HG02678 (cell line): ENCODE measurements at regions not wholly inside any gene's neighbourhood (a gene's known extent, or its start where the extent isn't known, plus 50 kb on each side); places are given as distances from the start of the nearest gene placed in this dataset.
"Not testable (repeated sequence)": the region's sequence is repeated elsewhere in the genome, so short reads cannot be mapped to it uniquely, and the experiment has no call there.

Experiments
- ATAC-seq: cut with Tn5 transposase; IDR thresholded peaks from one replicate; pipeline ENCODE4 v1.9.1; 2021; ENCODE audit warnings: mild to moderate bottlenecking, moderate library complexity; ENCODE audit not compliant: unreplicated experiment

DNA sequence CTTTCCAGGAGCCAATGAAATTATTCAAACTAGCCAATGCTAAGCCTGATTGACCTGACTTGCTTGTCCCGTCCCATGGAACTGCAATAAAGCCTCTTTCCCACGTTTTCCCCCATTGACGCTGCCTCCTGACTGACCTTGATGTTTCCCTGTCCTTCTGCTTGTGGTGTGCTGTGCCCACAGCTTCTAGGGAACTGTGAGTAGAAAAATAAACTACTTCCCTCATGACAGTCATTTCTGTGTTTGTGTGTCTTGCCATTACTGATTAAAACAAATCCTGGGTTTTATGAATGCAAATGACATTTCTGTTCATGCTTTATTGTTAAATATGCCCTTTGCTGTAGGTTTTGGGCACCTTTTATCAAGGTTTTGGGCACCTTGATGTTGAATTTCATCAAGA lies 91.3 kb upstream of the ABI1 start:
- ATAC-seq: no peak

DNA sequence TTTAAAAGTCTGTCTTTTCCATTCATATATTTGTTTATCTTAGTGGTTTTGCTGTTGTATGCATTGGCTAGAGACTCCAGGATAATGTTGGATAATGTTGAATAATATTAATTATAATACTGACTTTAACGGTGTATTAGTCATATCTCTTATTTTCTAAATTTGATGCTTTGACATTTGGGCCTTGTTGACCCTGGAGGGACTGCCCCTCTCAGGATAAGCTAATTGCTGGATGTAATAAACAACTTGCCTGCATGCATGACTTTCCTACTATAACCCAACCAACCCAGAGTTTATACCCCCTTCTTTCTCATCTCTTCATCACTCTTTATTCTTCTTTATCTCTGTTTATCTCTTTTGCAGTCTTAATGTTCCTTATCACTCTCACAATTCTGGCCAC lies 90.9 kb upstream of the ABI1 start:
- no peak for ATAC-seq

DNA sequence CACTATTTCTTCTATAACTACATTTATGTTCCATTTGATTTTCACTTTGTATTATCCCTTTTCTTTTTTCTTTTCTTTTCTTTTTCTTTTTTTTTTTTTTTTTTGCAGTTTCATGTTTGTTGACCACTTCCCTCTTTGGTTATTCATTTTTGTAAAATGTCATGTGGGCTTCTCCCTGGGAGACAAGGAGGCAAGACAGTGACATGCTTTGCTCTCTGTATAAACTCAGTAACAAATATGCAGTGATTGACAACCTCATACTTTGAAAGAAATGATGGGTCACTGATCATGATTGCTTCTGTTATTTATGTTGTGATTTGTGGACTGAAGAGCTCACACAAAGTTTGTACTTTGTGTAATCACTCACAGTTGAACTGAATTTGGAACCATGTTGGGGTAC lies 90.2 kb upstream of the ABI1 start:
- peak; percentile 56 for ATAC-seq

DNA sequence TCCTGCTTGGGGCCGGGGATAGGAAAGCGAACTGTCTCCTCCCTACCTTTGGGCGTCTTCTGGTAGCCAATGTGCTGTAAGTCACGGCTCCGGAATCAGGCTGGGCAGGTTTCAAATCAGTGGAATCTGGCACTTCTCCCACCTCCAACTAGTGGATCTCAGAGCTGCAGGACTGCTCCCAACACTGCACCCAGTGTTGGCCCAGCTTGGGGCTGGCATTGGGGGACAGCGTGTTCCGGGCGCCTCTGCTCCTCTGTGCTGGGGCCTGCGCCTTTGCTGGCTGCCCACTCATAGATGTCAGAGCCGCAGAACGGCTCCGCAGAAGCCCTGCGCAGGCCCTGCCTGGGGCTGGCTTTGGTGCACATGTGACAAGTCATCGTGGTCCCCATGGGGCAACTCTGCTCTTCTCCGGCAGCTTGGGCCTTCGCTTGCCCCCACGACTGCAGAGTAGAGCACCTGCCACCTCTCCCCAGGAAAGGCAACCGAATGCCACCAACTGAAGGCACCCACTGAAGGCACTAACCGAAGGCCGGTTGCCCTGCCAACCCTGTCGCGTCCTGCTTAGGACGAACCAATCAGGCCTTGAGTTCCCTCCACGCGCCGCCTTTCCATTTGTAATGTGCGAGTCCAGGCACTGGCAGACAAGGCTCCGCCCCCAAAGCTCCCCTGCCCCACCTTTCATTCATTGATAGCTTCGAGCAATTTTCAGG lies 85.5 kb upstream of the ABI1 start:
- ATAC-seq: no peak

DNA sequence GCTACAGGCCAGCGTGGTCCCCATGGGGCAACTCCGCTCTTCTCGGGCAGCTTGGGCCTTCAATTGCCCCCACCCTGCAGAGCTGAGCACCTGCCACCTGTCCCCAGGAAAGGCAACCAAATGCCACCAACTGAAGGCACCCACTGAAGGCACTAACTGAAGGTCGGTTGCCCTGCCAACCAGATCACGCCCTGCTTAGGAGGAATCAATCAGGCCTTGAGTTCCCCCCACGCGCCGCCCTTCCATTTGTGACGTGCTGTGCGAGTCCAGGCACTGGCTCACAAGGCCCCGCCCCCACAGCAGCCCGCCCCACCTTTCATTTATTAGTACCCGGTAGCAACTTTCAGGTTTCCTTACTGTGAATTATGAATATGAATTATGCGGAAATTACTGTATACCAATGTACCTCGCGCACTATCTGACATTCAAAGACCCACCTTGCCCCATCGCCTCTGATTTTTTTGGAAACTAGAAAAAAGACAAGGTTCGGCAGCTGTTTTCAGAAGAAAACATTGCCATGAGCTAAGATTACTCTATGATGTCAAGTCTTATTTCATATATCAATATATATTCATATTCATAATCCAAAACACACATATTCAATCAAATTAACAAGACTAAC lies 83.6 kb upstream of the ABI1 start:
- ATAC-seq: no peak

DNA sequence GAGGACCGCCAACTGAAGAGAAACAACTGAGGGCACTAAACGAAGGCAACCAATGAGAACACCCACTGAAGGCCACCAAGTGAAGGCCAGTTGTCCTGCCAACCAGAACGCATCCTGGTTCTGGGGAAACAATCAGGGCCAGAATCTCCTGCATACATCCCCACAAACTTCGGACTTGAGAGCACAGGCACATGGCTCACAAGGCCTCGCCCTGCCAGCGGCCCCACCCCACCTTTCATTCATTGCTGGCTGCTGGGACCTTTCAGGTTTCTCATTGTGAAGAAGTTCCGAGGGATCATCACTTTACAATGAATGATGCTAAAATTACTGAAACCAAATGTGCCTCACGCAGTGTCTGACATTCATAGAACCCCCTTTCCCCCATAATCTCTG lies 79.2 kb upstream of the ABI1 start:
- ATAC-seq: no peak

DNA sequence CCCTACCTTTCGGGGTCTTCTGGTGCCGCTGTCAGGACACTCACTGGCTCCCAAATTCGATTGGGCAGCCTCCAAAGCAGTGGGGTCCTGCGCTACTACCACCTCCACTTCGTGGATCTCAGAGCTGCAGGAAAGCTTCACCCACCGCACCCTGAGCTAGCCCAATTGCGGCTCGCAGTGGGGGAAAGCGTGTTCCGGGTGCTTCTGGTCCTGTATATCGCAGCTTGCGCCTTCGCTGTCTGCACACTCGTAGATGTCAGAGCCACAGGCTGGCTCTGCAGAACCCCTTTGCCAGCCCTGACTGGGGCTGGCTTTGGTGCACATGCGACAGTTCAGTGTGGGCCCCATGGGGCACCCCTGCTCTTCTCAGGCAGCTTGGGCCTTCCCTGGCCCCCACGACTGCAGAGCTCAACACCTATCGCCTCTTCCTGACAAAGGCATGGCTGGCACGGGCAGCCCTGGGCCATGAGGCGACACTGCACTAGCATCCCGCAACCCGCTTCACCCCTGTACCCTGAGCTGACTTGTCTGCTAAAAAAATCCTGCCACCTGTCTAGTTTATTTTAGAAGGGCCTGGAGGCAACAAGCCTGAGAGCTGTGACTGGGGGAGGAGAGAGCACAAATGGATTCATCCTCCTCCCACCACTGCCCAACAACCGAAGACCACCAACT lies 78.7 kb upstream of the ABI1 start:
- ATAC-seq: no peak

DNA sequence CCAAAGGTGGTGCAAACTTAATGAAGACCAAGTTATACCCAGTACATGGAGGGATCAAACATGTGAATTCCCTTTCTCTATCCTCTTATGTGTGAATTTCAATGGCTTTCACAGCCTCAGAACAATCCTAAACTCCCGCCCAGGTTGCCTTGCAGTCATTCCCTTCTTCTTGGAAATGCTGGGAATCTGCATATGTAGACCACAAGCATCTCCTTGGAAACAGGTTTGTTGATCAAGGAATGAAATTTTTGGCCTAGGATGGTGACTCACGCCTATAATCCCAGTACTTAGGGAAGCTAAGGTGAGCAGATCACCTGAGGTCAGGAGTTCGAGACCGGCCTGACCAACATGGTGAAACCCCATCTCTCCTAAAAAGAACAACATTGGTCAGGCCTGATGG lies 77.8 kb upstream of the ABI1 start:
- no peak for ATAC-seq

DNA sequence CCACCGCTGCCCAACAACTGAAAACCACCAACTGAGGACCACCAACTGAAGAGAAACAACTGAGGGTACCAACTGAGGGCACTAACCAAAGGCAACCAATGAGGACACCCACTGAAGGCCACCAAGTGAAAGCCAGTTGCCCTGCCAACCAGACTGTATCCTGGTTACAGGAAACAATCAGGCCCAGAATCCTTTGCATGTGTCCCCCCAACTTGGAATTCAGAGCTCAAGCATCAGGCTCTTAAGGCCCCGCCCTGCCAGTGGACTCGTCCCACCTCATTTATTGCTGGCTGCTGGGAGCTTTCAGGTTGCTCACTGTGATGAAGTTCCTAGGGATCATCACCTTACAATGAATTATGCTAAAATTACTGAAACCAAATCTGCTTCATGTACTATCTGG lies 76.6 kb upstream of the ABI1 start:
- no peak for ATAC-seq

DNA sequence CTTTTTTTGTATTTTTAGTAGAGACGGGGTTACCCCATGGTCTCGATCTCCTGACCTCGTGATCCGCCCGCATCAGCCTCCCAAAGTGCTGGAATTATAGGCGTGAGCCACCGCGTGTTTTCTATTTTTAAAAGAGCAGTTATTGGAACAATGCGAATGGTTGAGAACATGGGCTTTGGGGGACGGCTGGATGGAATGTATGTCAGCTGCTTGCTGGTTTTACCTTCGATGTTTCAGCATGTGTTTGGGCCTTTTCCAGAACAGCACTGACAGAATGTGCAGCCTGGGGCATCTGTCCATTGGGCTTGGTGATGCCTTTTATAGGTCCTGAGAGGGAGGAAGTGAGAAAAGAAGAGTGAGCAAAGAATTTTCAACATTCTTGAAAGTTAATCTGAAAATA lies 73.4 kb upstream of the ABI1 start:
- ATAC-seq: not testable (repeated sequence)

DNA sequence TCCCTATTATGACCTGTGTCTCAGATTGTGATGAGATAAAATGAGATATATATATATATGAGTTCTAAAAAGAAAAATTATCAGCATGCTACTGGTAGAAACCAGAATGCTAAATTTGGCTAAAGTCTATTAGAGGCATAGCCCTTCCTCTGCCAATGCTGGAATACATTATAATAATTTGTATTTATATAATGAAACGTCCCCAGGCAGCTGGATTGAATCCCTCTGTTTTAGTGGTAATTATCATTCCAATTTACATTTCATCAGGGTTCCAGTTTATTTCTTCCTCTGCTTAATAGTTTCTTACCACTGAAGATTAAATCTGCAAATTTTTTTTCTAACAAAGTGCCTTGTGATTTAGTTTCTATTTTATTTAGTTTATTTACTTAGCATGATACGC lies 71.8 kb upstream of the ABI1 start:
- ATAC-seq: no peak

DNA sequence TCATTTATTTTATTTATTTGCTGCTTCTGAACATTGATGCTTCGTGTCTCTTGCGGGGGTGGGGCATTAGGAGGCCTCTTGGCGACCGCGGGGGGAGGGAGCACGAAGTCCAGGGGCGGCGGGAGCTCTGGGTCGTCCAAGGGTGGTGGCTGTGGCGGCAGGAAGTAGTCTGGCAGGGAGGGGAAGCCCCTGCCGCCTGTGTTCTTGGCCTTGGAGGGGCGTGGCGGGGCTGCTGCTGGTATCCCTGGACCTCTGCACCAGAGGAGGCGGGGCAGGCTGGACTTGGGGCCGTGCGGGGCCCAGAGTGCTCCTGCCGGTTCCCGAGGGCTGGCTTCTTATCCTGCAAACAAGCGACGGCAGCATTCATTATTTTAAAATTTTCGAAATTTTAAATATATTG lies 70.5 kb upstream of the ABI1 start:
- ATAC-seq: peak; percentile 99

DNA sequence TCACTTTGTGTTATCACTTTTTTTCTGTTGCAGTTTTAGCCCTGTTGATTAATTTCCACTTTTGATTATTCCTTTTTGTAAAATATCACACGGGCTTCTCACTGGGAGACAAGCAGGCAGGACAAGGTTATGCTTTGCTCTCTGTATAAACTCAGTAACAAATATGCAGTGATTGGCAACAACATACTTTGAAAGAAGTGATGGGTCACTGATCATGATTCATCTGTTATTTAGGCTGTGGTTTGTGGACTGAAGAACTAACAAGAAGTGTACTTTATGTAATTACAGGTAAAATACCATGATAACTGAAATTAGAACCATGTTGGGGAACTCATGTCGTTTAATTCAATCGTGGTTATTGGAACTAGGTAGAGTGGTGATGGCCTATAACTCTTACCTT lies 62.1 kb upstream of the ABI1 start:
- not testable (repeated sequence) for ATAC-seq

DNA sequence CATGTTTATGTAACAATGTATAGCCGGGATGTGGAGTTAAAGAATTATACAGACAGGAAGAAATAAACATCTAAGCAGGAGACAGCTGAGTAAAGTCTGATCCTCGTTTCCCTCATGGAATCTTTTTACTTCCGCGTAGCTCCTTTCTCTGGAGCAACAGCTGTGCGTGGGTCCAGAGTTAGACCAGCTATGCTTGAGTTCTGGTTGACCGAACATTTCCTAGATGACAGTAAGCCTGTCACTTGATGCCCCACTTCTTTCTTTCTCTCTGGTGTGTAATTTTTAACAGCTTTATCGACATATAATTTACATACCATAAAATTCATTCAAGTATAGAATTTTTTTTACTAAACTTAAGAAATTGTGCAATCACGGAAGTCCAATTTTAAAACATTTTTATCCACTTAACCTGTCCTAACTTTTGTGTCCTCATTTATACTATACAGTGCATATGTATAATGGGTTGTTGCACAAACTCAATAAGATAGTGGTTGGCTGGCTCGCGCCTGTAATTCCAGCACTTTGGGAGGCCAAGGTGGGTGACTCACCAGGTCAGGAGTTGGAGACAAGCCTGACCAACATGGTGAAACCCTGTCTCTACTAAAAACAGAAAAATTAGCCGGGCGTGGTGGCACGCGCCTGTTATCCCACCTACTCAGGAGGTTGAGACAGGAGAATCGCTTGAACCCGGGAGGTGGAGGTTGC lies 58.5 kb upstream of the ABI1 start:
- ATAC-seq: not testable (repeated sequence)

DNA sequence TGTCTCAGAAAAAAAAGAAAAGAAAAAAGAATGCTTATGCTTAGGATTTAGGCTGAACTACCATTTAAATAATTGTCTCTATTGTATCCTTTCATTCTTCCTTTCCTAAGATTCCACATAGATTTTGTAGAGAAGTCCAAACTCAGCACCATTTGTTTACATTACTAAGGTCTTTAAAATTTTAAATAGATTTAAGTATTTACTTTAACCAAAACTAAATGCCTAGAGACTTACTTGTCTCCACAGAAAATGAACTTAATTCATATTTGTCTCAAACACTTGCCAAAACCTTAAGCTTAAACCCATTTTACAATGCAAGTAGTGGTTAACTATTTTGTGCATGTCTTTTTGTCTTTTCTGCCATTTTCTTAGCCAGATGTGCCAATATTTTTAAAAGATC lies 54.1 kb upstream of the ABI1 start:
- no peak for ATAC-seq

DNA sequence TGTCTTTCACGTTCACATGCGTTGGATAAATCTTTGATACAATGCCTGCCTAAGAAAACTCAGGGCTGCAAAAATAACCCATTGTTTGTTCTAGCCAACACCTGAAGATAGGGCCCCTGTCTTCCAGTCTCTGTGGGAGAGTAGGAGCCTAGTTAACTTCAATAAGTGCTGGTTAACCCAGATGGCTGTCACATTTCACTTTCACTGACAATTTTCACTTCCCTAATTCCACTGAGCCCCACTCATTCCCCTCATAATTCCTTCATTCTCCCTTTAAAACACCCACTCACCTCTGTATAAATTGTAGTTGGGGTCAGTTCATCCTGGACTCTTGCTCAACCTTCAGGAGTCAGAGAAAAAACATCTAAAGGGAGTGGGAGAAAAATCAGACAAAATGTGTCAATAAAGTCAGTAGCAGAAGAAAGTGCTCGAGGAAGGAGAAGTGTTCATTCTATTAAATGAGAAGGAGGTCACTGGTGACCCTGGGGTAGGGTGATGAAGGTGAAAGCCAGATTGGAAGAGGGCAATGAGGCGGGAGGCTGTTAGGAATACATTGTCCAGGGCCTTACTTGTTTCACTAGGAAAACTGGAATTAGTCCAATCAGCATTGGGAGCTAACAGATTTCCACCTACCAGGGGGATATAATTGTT lies 51.2 kb upstream of the ABI1 start:
- ATAC-seq: peak; percentile 52
